Lower leg skin (tissue), 3 donors: ENCODE measurements at regions not wholly inside any gene's neighbourhood (a gene's known extent, or its start where the extent isn't known, plus 50 kb on each side); places are given as distances from the start of the nearest gene placed in this dataset.

Experiments used
- POLR2A ChIP-seq, 2 donors: fragments of 450-650 bp; IDR thresholded peaks; one replicate each; pipeline ENCODE4 v1.6.1; 2016 to 2017; ENCODE audit warnings: antibody characterized with exemption in 2 of 2, mild to moderate bottlenecking in 1 of 2, moderate library complexity in 1 of 2
- TF ChIP-seq, protein P1 (sequence below), 3 donors: fragments of 450-650 bp; IDR thresholded peaks; one replicate each; pipeline ENCODE4 v1.5.1; 2016; ENCODE audit warnings: antibody characterized with exemption in 3 of 3, mild to moderate bottlenecking in 3 of 3, moderate library complexity in 2 of 3

DNA sequence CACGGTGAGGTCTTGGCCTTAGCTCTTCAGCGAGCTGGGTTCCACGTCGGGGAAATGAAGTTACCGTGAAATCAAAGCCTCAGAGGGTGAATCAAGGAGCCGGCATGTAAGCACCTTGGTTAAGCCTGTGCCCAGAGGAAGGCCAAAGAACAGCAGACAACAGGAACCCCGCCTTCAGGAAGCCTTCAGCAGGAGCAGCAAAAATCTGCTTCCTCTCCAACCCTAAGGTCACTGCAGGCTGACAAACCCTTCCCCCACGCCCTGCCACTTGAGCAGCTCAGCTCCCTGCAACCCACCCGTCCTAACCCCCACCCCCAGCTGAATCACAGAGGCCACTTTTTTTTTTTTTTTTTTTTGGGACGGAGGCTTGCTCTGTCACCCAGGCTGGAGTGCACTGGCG, 72.9 kb upstream of the LTA4H start:
- TF ChIP-seq, protein P1, sequence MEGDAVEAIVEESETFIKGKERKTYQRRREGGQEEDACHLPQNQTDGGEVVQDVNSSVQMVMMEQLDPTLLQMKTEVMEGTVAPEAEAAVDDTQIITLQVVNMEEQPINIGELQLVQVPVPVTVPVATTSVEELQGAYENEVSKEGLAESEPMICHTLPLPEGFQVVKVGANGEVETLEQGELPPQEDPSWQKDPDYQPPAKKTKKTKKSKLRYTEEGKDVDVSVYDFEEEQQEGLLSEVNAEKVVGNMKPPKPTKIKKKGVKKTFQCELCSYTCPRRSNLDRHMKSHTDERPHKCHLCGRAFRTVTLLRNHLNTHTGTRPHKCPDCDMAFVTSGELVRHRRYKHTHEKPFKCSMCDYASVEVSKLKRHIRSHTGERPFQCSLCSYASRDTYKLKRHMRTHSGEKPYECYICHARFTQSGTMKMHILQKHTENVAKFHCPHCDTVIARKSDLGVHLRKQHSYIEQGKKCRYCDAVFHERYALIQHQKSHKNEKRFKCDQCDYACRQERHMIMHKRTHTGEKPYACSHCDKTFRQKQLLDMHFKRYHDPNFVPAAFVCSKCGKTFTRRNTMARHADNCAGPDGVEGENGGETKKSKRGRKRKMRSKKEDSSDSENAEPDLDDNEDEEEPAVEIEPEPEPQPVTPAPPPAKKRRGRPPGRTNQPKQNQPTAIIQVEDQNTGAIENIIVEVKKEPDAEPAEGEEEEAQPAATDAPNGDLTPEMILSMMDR (IDR thresholded peaks at IDR 0.05), result no peak
- no peak for TF ChIP-seq POLR2A (IDR thresholded peaks at IDR 0.05)
